Ovary (tissue), 7 donors: ENCODE measurements at regions not wholly inside any gene's neighbourhood (a gene's known extent, or its start where the extent isn't known, plus 50 kb on each side); places are given as distances from the start of the nearest gene placed in this dataset.

ENCODE experiments used
- DNase-seq, 5 donors: peaks; one replicate each; pipeline ENCODE4 v3.0.0-alpha.2; 2019 to 2020
- H3K27ac ChIP-seq, 2 donors: fragments of 200-600 bp; one replicate each; pipeline versions ENCODE4 v1.5.1 to v1.8.0; 2019 to 2022
- H3K27me3 ChIP-seq: fragments of 200-600 bp; one replicate; pipeline ENCODE4 v1.8.0; 2022
- H3K36me3 ChIP-seq: fragments of 200-600 bp; sonication (generic); one replicate; pipeline ENCODE4 v1.5.1; 2019
- H3K4me1 ChIP-seq: one replicate; pipeline ENCODE4 v1.8.1; 2013; ENCODE audit warnings: mild to moderate bottlenecking, moderate library complexity; ENCODE audit not compliant: insufficient read depth
- H3K4me3 ChIP-seq: fragments of 200-600 bp; sonication (generic); one replicate; pipeline ENCODE4 v1.5.1; 2017
- H3K9me3 ChIP-seq, 2 donors: fragments of 200-600 bp in 1 of 2; sonication (generic) in 1 of 2; one replicate each; pipeline versions ENCODE4 v1.5.1 to v1.8.1; 2013 to 2019; ENCODE audit warnings: mild to moderate bottlenecking in 1 of 2, moderate library complexity in 1 of 2
- EP300 ChIP-seq: sonication (generic); formaldehyde crosslinking; IDR thresholded peaks from one replicate; pipeline ENCODE4 v1.6.1; 2017; ENCODE audit warnings: antibody characterized with exemption
- POLR2A ChIP-seq: fragments of 450-650 bp; IDR thresholded peaks from one replicate; pipeline ENCODE4 v1.6.1; 2017; ENCODE audit warnings: antibody characterized with exemption, mild to moderate bottlenecking, moderate library complexity
- WGBS, 3 donors: extraction: QIAGEN DNeasy Blood & Tissue Kit in 1 of 3; methylation state at CpG; one replicate each; pipeline versions ENCODE4 v1.1.5 to v1.1.7; 2013 to 2017; 5-methylcytosine and 5-hydroxymethylcytosine counted together
- intact Hi-C, 4 donors: fragments of 100-400 bp; cut with DNase I; formaldehyde crosslinking; loops; one replicate each; pipeline versions ENCODE4 v1.11.0 to v1.15.1; 2022 to 2023
- TF ChIP-seq, protein P1 (sequence below), 3 donors: fragments of 450-650 bp in 2 of 3; fragments of 200-600 bp in 1 of 3; IDR thresholded peaks; one replicate each; pipeline versions ENCODE4 v1.5.1 to v1.8.0; 2016 to 2022; ENCODE audit warnings: antibody characterized with exemption in 3 of 3, mild to moderate bottlenecking in 1 of 3
- donor health status: DM: no; HTN: no; CAD: no; lungs with moderate emphysema.
- donor health status: DM: no; HTN: no; CAD: no.
- donor health status: Bipolar disorder and iron deficiency.
- donor health status: DM: no; HTN: no; CAD: no.
- donor health status: DM: yes; HTN: yes; CAD: no.

DNA sequence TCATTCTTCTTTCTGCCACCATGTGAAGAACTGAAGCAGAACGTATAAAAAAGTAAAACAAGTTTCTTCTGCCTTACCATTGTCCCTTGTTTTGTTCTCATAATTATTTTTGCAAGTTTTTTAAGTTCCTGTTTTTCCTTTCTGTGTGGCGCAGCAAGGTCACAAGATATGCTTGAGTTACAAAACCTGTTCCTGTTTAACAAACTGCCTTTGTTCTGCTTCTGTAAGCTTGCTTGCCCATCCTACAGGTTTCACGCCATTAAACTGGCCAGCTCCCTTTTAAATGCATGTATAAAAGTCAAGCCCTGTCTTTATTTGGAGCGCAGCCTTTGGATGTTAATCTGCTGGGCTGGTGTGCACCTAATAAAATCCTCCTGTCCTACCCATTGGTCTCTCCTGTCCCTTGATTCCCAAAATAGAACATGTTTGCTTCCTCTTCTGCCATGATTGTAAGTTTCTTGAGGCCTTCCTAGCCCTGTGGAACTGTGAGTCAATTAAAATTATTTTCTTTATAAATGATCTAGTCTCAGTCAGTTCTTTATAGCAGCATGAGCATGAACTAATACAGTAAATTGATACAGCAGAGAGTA, 1115.4 kb downstream of the SLITRK1 start:
- intact Hi-C loops = no loop called here
- Histone ChIP-seq H3K4me1 (no peaks in the 10 kb centered on the region), H3K27me3 (no peaks in the 10 kb centered on the region), H3K27ac (no peak overlapping the region), H3K4me3 (no peak overlapping the region), H3K9me3 (no peaks in the 10 kb centered on the region), H3K36me3 (no peaks in the 10 kb centered on the region)
- TF ChIP-seq, protein P1, sequence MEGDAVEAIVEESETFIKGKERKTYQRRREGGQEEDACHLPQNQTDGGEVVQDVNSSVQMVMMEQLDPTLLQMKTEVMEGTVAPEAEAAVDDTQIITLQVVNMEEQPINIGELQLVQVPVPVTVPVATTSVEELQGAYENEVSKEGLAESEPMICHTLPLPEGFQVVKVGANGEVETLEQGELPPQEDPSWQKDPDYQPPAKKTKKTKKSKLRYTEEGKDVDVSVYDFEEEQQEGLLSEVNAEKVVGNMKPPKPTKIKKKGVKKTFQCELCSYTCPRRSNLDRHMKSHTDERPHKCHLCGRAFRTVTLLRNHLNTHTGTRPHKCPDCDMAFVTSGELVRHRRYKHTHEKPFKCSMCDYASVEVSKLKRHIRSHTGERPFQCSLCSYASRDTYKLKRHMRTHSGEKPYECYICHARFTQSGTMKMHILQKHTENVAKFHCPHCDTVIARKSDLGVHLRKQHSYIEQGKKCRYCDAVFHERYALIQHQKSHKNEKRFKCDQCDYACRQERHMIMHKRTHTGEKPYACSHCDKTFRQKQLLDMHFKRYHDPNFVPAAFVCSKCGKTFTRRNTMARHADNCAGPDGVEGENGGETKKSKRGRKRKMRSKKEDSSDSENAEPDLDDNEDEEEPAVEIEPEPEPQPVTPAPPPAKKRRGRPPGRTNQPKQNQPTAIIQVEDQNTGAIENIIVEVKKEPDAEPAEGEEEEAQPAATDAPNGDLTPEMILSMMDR (IDR thresholded peaks at IDR 0.05) = no peak
- TF ChIP-seq POLR2A (no peak), EP300 (no peak)
- WGBS, 3 donors = 57 to 83% (median 77%) methylated on average over 4 of the region's 4 CpGs
- no peak for DNase-seq

DNA sequence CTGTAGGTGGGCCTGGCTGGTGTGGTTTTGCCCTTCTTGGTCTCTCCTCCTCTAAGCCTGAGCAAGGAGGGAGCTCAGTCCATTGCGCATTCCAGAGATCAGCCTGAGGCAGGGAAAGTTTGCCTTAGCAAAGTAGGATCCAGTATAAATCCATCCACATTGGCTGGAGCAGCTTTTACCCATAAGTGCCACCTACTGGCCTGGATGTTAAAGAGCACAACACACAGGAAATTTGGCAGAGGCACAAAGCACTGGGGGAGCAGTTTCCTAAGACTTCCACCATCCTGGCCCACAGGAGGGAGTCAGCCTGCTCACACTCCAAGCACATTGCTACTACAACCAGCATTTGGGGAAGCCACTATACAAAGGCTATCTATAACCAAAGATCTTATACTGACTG, 1124.2 kb downstream of the SLITRK1 start:
- H3K4me1 ChIP-seq = no peaks in the 10 kb centered on the region
- TF ChIP-seq, protein P1 (IDR thresholded peaks at IDR 0.05) = no peak
- TF ChIP-seq EP300 = no peak
- TF ChIP-seq POLR2A = no peak
- no peaks in the 10 kb centered on the region for H3K9me3 ChIP-seq
- no peaks in the 10 kb centered on the region for H3K36me3 ChIP-seq
- no peaks in the 10 kb centered on the region for H3K27me3 ChIP-seq
- 98 to 100% (median 100%) methylated on average over 1 of the region's 1 CpG for WGBS, 3 donors
- intact Hi-C loops = no loop called here
- H3K4me3 ChIP-seq = no peak overlapping the region
- no peak overlapping the region for H3K27ac ChIP-seq
- DNase-seq = no peak

DNA sequence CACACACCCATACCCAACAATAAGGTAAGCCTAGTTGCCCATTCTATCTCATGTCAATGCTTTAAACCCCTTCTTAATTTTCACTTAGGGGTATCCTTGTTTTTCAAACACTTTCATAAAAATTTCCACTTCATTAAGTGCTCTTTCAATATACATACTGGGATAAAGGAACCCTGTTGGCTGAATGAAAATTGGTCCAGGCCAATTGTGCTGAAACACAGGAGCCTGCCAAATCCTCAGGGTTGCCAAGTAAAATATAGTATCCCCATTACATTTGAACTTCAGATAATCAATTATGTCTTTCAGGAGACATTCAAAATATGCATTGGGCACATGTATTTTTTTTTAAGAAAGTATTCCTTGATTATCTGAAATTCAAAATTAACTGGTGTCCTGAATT, 1131.1 kb downstream of the SLITRK1 start:
- Histone ChIP-seq H3K4me1 (no peaks in the 10 kb centered on the region), H3K27ac (no peak overlapping the region), H3K9me3 (no peaks in the 10 kb centered on the region), H3K27me3 (no peaks in the 10 kb centered on the region), H3K4me3 (no peak overlapping the region), H3K36me3 (no peaks in the 10 kb centered on the region)
- DNase-seq = no peak
- intact Hi-C loops = no loop called here
- TF ChIP-seq POLR2A = no peak
- TF ChIP-seq, protein P1 (IDR thresholded peaks at IDR 0.05) = no peak
- no peak for TF ChIP-seq EP300

DNA sequence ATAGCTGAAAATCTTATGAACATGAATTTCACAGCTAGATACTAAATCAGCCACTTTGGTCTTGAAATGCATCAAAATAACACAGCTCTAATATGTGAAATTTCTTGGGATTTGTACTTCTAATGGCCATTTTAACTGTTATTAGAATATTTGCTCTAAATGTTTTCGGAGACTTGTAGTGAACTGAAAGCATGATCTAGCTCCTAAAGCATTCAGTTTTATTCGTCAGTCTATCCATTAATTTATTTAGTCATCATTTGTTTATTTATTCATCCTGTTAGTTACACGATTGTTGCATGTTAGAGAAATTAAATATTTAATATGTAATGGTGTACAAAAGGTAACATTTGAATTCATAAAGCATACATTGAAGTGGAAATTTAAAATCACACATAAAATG, 1132.7 kb downstream of the SLITRK1 start:
- Histone ChIP-seq H3K27me3 (no peaks in the 10 kb centered on the region), H3K4me3 (no peak overlapping the region), H3K27ac (no peak overlapping the region), H3K9me3 (no peaks in the 10 kb centered on the region), H3K36me3 (no peaks in the 10 kb centered on the region), H3K4me1 (no peaks in the 10 kb centered on the region)
- DNase-seq = no peak
- TF ChIP-seq, protein P1 (IDR thresholded peaks at IDR 0.05) = no peak
- TF ChIP-seq EP300 (no peak), POLR2A (no peak)
- WGBS, 3 donors = 85 to 91% (median 87%) methylated on average over 3 of the region's 3 CpGs
- intact Hi-C loops = no loop called here
